ENCODE measurements at regions not wholly inside any gene's neighbourhood (a gene's known extent, or its start where the extent isn't known, plus 50 kb on each side); places are given as distances from the start of the nearest gene placed in this dataset.
A peak's percentile ranks its signal among the peaks of the same experiment; 100 is the strongest.

- Histone ChIP-seq H2BK5ac (ENCODE audit: low read length) (no peak overlapping the region), H3K4me1 (ENCODE audit: control insufficient read depth, low read depth, low read length) (no peaks in the 10 kb centered on the region), H4K8ac (ENCODE audit: low read depth, low read length) (no peak overlapping the region)
These were observed 73.4 kb upstream of the TMEM18 start for GRCh38 chr2:750628-751027.

GRCh38 chr2:747762-748351 is 70.7 kb upstream of the TMEM18 start:
- no peak for DNase-seq
- Histone ChIP-seq H3K56ac (ENCODE audit: low read length) (no peak overlapping the region), H4K8ac (ENCODE audit: low read depth, low read length) (no peak overlapping the region), H3K23ac (ENCODE audit: low read length) (no peak overlapping the region), H4K5ac (ENCODE audit: low read length) (no peak overlapping the region), H2AK5ac (ENCODE audit: low read length) (no peak overlapping the region), H3K27ac (ENCODE audit: low read depth, low read length) (no peak overlapping the region), H3K79me1 (ENCODE audit: low read length) (no peaks in the 10 kb centered on the region), H3K4me3 (ENCODE audit: low read length) (no peak overlapping the region), H3K79me2 (ENCODE audit: control insufficient read depth, insufficient read depth, low read length) (no peaks in the 10 kb centered on the region), H2BK5ac (ENCODE audit: low read length) (no peak overlapping the region), H3K9ac (ENCODE audit: low read length) (no peak overlapping the region), H3K4me2 (ENCODE audit: low read length) (no peak overlapping the region), H2BK120ac (ENCODE audit: low read depth, low read length) (no peak overlapping the region), H3K4me1 (ENCODE audit: control insufficient read depth, low read depth, low read length) (no peaks in the 10 kb centered on the region), H3K27me3 (ENCODE audit: insufficient read depth, low read length, poor library complexity) (no peaks in the 10 kb centered on the region), H3K4ac (ENCODE audit: low read depth, low read length) (no peak overlapping the region), H3K18ac (ENCODE audit: low read length) (no peak overlapping the region), H2BK15ac (replicated peaks; ENCODE audit: low read depth) (no peak overlapping the region), H3K36me3 (ENCODE audit: control insufficient read depth, insufficient read depth, low read length) (no peaks in the 10 kb centered on the region)
- WGBS (ENCODE audit: extremely low coverage, insufficient coverage, low lambda C conversion rate), result no CpG with 5 or more reads among the region's 12 CpGs

More at GRCh38 chr2:750628-751027, 73.4 kb upstream of the TMEM18 start:
- H3K56ac ChIP-seq (ENCODE audit: low read length), result no peak overlapping the region
- DNase-seq, result no peak
- H3K79me1 ChIP-seq (ENCODE audit: low read length), result no peaks in the 10 kb centered on the region
- H3K27me3 ChIP-seq (ENCODE audit: insufficient read depth, low read length, poor library complexity), result no peaks in the 10 kb centered on the region
- no peak overlapping the region for H4K5ac ChIP-seq (ENCODE audit: low read length)
- no peaks in the 10 kb centered on the region for H3K79me2 ChIP-seq (ENCODE audit: control insufficient read depth, insufficient read depth, low read length)
- H3K4me3 ChIP-seq (ENCODE audit: low read length), result no peak overlapping the region
- no peak overlapping the region for H3K4ac ChIP-seq (ENCODE audit: low read depth, low read length)
- no peak overlapping the region for H3K27ac ChIP-seq (ENCODE audit: low read depth, low read length)
- no peak overlapping the region for H3K18ac ChIP-seq (ENCODE audit: low read length)
- no peak overlapping the region for H3K23ac ChIP-seq (ENCODE audit: low read length)
- no peak overlapping the region for H2AK5ac ChIP-seq (ENCODE audit: low read length)
- H2BK15ac ChIP-seq (replicated peaks; ENCODE audit: low read depth), result no peak overlapping the region
- no peak overlapping the region for H3K4me2 ChIP-seq (ENCODE audit: low read length)
- H2BK120ac ChIP-seq (ENCODE audit: low read depth, low read length), result no peak overlapping the region
- H3K9ac ChIP-seq (ENCODE audit: low read length), result no peak overlapping the region
- H3K36me3 ChIP-seq (ENCODE audit: control insufficient read depth, insufficient read depth, low read length), result no peaks in the 10 kb centered on the region
- WGBS (ENCODE audit: extremely low coverage, insufficient coverage, low lambda C conversion rate), result no CpG with 5 or more reads among the region's 5 CpGs

- Histone ChIP-seq H3K9ac (ENCODE audit: low read length) (no peak overlapping the region), H3K36me3 (ENCODE audit: control insufficient read depth, insufficient read depth, low read length) (no peaks in the 10 kb centered on the region), H3K79me1 (ENCODE audit: low read length) (no peaks in the 10 kb centered on the region), H4K5ac (ENCODE audit: low read length) (no peak overlapping the region), H3K4me2 (ENCODE audit: low read length) (no peak overlapping the region), H2BK5ac (ENCODE audit: low read length) (no peak overlapping the region), H3K4me1 (ENCODE audit: control insufficient read depth, low read depth, low read length) (no peaks in the 10 kb centered on the region), H3K4ac (ENCODE audit: low read depth, low read length) (no peak overlapping the region), H3K18ac (ENCODE audit: low read length) (no peak overlapping the region), H3K79me2 (ENCODE audit: control insufficient read depth, insufficient read depth, low read length) (no peaks in the 10 kb centered on the region), H3K27ac (ENCODE audit: low read depth, low read length) (no peak overlapping the region), H3K56ac (ENCODE audit: low read length) (no peak overlapping the region), H3K23ac (ENCODE audit: low read length) (no peak overlapping the region), H2AK5ac (ENCODE audit: low read length) (no peak overlapping the region), H2BK120ac (ENCODE audit: low read depth, low read length) (no peak overlapping the region), H2BK15ac (replicated peaks; ENCODE audit: low read depth) (no peak overlapping the region), H3K4me3 (ENCODE audit: low read length) (no peak overlapping the region), H3K27me3 (ENCODE audit: insufficient read depth, low read length, poor library complexity) (no peaks in the 10 kb centered on the region), H4K8ac (ENCODE audit: low read depth, low read length) (no peak overlapping the region)
- no CpG with 5 or more reads among the region's 4 CpGs for WGBS (ENCODE audit: extremely low coverage, insufficient coverage, low lambda C conversion rate)
- no peak for DNase-seq
These were observed 69.5 kb upstream of the TMEM18 start for GRCh38 chr2:746697-747096.

- H3K4me3 ChIP-seq (ENCODE audit: low read length), result no peak overlapping the region
- H3K56ac ChIP-seq (ENCODE audit: low read length), result no peak overlapping the region
- no peak overlapping the region for H2AK5ac ChIP-seq (ENCODE audit: low read length)
- WGBS (ENCODE audit: extremely low coverage, insufficient coverage, low lambda C conversion rate), result no CpG with 5 or more reads among the region's 3 CpGs
- H3K18ac ChIP-seq (ENCODE audit: low read length), result no peak overlapping the region
- no peak overlapping the region for H3K9ac ChIP-seq (ENCODE audit: low read length)
- H3K4ac ChIP-seq (ENCODE audit: low read depth, low read length), result no peak overlapping the region
- H3K36me3 ChIP-seq (ENCODE audit: control insufficient read depth, insufficient read depth, low read length), result no peaks in the 10 kb centered on the region
- H3K27ac ChIP-seq (ENCODE audit: low read depth, low read length), result no peak overlapping the region
- no peak overlapping the region for H2BK15ac ChIP-seq (replicated peaks; ENCODE audit: low read depth)
- no peak overlapping the region for H2BK5ac ChIP-seq (ENCODE audit: low read length)
- no peak overlapping the region for H3K4me2 ChIP-seq (ENCODE audit: low read length)
- no peaks in the 10 kb centered on the region for H3K27me3 ChIP-seq (ENCODE audit: insufficient read depth, low read length, poor library complexity)
- H3K79me1 ChIP-seq (ENCODE audit: low read length), result no peaks in the 10 kb centered on the region
- no peak overlapping the region for H2BK120ac ChIP-seq (ENCODE audit: low read depth, low read length)
- no peak overlapping the region for H3K23ac ChIP-seq (ENCODE audit: low read length)
- H4K5ac ChIP-seq (ENCODE audit: low read length), result no peak overlapping the region
- no peak overlapping the region for H4K8ac ChIP-seq (ENCODE audit: low read depth, low read length)
- no peak for DNase-seq
- H3K79me2 ChIP-seq (ENCODE audit: control insufficient read depth, insufficient read depth, low read length), result no peaks in the 10 kb centered on the region
- peaks cover 2% of the 10 kb centered on the region for H3K4me1 ChIP-seq (ENCODE audit: control insufficient read depth, low read depth, low read length)
These were observed 66.9 kb upstream of the TMEM18 start for GRCh38 chr2:744088-744487.

- Histone ChIP-seq H3K4ac (ENCODE audit: low read depth, low read length) (no peak overlapping the region), H3K79me2 (ENCODE audit: control insufficient read depth, insufficient read depth, low read length) (no peaks in the 10 kb centered on the region), H3K36me3 (ENCODE audit: control insufficient read depth, insufficient read depth, low read length) (no peaks in the 10 kb centered on the region), H2AK5ac (ENCODE audit: low read length) (no peak overlapping the region), H2BK5ac (ENCODE audit: low read length) (no peak overlapping the region), H4K5ac (ENCODE audit: low read length) (no peak overlapping the region), H3K4me2 (ENCODE audit: low read length) (no peak overlapping the region), H2BK15ac (replicated peaks; ENCODE audit: low read depth) (no peak overlapping the region), H3K23ac (ENCODE audit: low read length) (no peak overlapping the region), H3K9ac (ENCODE audit: low read length) (no peak overlapping the region), H2BK120ac (ENCODE audit: low read depth, low read length) (no peak overlapping the region), H3K27me3 (ENCODE audit: insufficient read depth, low read length, poor library complexity) (no peaks in the 10 kb centered on the region), H4K8ac (ENCODE audit: low read depth, low read length) (no peak overlapping the region), H3K27ac (ENCODE audit: low read depth, low read length) (no peak overlapping the region), H3K18ac (ENCODE audit: low read length) (no peak overlapping the region), H3K56ac (ENCODE audit: low read length) (no peak overlapping the region), H3K4me3 (ENCODE audit: low read length) (no peak overlapping the region), H3K79me1 (ENCODE audit: low read length) (no peaks in the 10 kb centered on the region), H3K4me1 (ENCODE audit: control insufficient read depth, low read depth, low read length) (peaks cover 2% of the 10 kb centered on the region)
- no peak for DNase-seq
- no CpG with 5 or more reads among the region's 9 CpGs for WGBS (ENCODE audit: extremely low coverage, insufficient coverage, low lambda C conversion rate)
These were observed 65.0 kb upstream of the TMEM18 start for GRCh38 chr2:742221-742620.

- H3K4me1 ChIP-seq (ENCODE audit: control insufficient read depth, low read depth, low read length), result peaks cover 2% of the 10 kb centered on the region
- peak overlapping the region; percentile 65 for H3K27ac ChIP-seq (ENCODE audit: low read depth, low read length)
- DNase-seq, result no peak
- H3K18ac ChIP-seq (ENCODE audit: low read length), result no peak overlapping the region
- H4K8ac ChIP-seq (ENCODE audit: low read depth, low read length), result no peak overlapping the region
- H3K79me1 ChIP-seq (ENCODE audit: low read length), result no peaks in the 10 kb centered on the region
- H4K5ac ChIP-seq (ENCODE audit: low read length), result no peak overlapping the region
- H3K56ac ChIP-seq (ENCODE audit: low read length), result peak overlapping the region; percentile 90
- H3K36me3 ChIP-seq (ENCODE audit: control insufficient read depth, insufficient read depth, low read length), result no peaks in the 10 kb centered on the region
- H3K23ac ChIP-seq (ENCODE audit: low read length), result no peak overlapping the region
- H2BK15ac ChIP-seq (replicated peaks; ENCODE audit: low read depth), result no peak overlapping the region
- H3K4me2 ChIP-seq (ENCODE audit: low read length), result peak overlapping the region; percentile 80
- no peak overlapping the region for H3K4ac ChIP-seq (ENCODE audit: low read depth, low read length)
- peak overlapping the region; percentile 47 for H3K4me3 ChIP-seq (ENCODE audit: low read length)
- WGBS (ENCODE audit: extremely low coverage, insufficient coverage, low lambda C conversion rate), result no CpG with 5 or more reads among the region's 3 CpGs
- no peaks in the 10 kb centered on the region for H3K27me3 ChIP-seq (ENCODE audit: insufficient read depth, low read length, poor library complexity)
- H2AK5ac ChIP-seq (ENCODE audit: low read length), result no peak overlapping the region
- H2BK5ac ChIP-seq (ENCODE audit: low read length), result no peak overlapping the region
- H3K79me2 ChIP-seq (ENCODE audit: control insufficient read depth, insufficient read depth, low read length), result no peaks in the 10 kb centered on the region
- peak overlapping the region; percentile 75 for H3K9ac ChIP-seq (ENCODE audit: low read length)
- no peak overlapping the region for H2BK120ac ChIP-seq (ENCODE audit: low read depth, low read length)
These were observed 63.9 kb upstream of the TMEM18 start for GRCh38 chr2:741195-741496.
